ENCODE measurements at regions not wholly inside any gene's neighbourhood (a gene's known extent, or its start where the extent isn't known, plus 50 kb on each side); places are given as distances from the start of the nearest gene placed in this dataset.

GRCh38 chr4:124210746-124211145 is 501.8 kb downstream of the ANKRD50 start:
- H3K36me3 ChIP-seq: no peaks in the 10 kb centered on the region
- H3K4me3 ChIP-seq: no peak overlapping the region
- 92 to 96% methylated on average over 2 of the region's 2 CpGs for WGBS, 2 donors
- H3K27ac ChIP-seq: no peak overlapping the region
- TF ChIP-seq POLR2A (IDR thresholded peaks at IDR 0.05) (no peak), EP300 (IDR thresholded peaks at IDR 0.05) (no peak), CTCF (IDR thresholded peaks at IDR 0.05) (no peak), POLR2AphosphoS5 (IDR thresholded peaks at IDR 0.05) (no peak)
- DNase-seq: no peak
- no peaks in the 10 kb centered on the region for H3K9me3 ChIP-seq
- no peaks in the 10 kb centered on the region for H3K4me1 ChIP-seq
- no peak for ATAC-seq (ENCODE audit: low FRiP score in 2 of 2)
- H3K27me3 ChIP-seq: no peaks in the 10 kb centered on the region

- TF ChIP-seq POLR2A (IDR thresholded peaks at IDR 0.05) (no peak), POLR2AphosphoS5 (IDR thresholded peaks at IDR 0.05) (no peak), CTCF (IDR thresholded peaks at IDR 0.05) (no peak), EP300 (IDR thresholded peaks at IDR 0.05) (no peak)
Measured at GRCh38 chr4:124212815-124213630, 499.5 kb downstream of the ANKRD50 start.

GRCh38 chr4:124219389-124219788 is 493.1 kb downstream of the ANKRD50 start:
- Histone ChIP-seq H3K36me3 (no peaks in the 10 kb centered on the region), H3K27ac (no peak overlapping the region), H3K4me3 (no peak overlapping the region), H3K4me1 (no peaks in the 10 kb centered on the region), H3K27me3 (no peaks in the 10 kb centered on the region), H3K9me3 (no peaks in the 10 kb centered on the region)
- WGBS, 2 donors: 65 to 80% methylated on average over 1 of the region's 1 CpG
- DNase-seq: no peak
- ATAC-seq (ENCODE audit: low FRiP score in 2 of 2): no peak
- TF ChIP-seq EP300 (IDR thresholded peaks at IDR 0.05): no peak
- no peak for TF ChIP-seq POLR2A (IDR thresholded peaks at IDR 0.05)
- TF ChIP-seq CTCF (IDR thresholded peaks at IDR 0.05): no peak
- no peak for TF ChIP-seq POLR2AphosphoS5 (IDR thresholded peaks at IDR 0.05)

More at GRCh38 chr4:124212815-124213630, 499.5 kb downstream of the ANKRD50 start:
- H3K27ac ChIP-seq: peak overlapping the region in 2 of 4 donors; percentile 8 to 12
- H3K4me3 ChIP-seq: no peak overlapping the region
- WGBS, 2 donors: 26 to 32% methylated on average over 3 of the region's 3 CpGs
- no peaks in the 10 kb centered on the region for H3K27me3 ChIP-seq
- H3K4me1 ChIP-seq: no peaks in the 10 kb centered on the region
- no peaks in the 10 kb centered on the region for H3K36me3 ChIP-seq
- DNase-seq (no peak), ATAC-seq (ENCODE audit: low FRiP score in 2 of 2) (peak in 1 of 2 donors; percentile 38)
- H3K9me3 ChIP-seq: no peaks in the 10 kb centered on the region

GRCh38 chr4:124224256-124224655 is 488.3 kb downstream of the ANKRD50 start:
- Histone ChIP-seq H3K4me3 (no peak overlapping the region), H3K4me1 (no peaks in the 10 kb centered on the region), H3K36me3 (no peaks in the 10 kb centered on the region), H3K27me3 (no peaks in the 10 kb centered on the region), H3K27ac (no peak overlapping the region), H3K9me3 (peaks cover 0 to 4% (median 0%) of the 10 kb centered on the region in 4 donors)
- TF ChIP-seq POLR2AphosphoS5 (IDR thresholded peaks at IDR 0.05): no peak
- TF ChIP-seq EP300 (IDR thresholded peaks at IDR 0.05): no peak
- no peak for TF ChIP-seq POLR2A (IDR thresholded peaks at IDR 0.05)
- no peak for TF ChIP-seq CTCF (IDR thresholded peaks at IDR 0.05)
- ATAC-seq (ENCODE audit: low FRiP score in 2 of 2) (no peak), DNase-seq (no peak)
- 83 to 86% methylated on average over 1 of the region's 1 CpG for WGBS, 2 donors

- no peak for ATAC-seq (ENCODE audit: low FRiP score in 2 of 2)
- DNase-seq: no peak
- TF ChIP-seq EP300 (IDR thresholded peaks at IDR 0.05): no peak
- no peaks in the 10 kb centered on the region for H3K27me3 ChIP-seq
- no peak overlapping the region for H3K4me3 ChIP-seq
- no peaks in the 10 kb centered on the region for H3K36me3 ChIP-seq
- peaks cover 0 to 4% (median 0%) of the 10 kb centered on the region in 4 donors for H3K9me3 ChIP-seq
- no peak overlapping the region for H3K27ac ChIP-seq
- no peaks in the 10 kb centered on the region for H3K4me1 ChIP-seq
Measured at GRCh38 chr4:124227981-124228380, 484.6 kb downstream of the ANKRD50 start.

Data from upper lobe of left lung (tissue), 6 donors.